ENCODE measurements at regions not wholly inside any gene's neighbourhood (a gene's known extent, or its start where the extent isn't known, plus 50 kb on each side); places are given as distances from the start of the nearest gene placed in this dataset.
"Not testable (repeated sequence)": the region's sequence is repeated elsewhere in the genome, so short reads cannot be mapped to it uniquely, and the experiment has no call there.

DNA sequence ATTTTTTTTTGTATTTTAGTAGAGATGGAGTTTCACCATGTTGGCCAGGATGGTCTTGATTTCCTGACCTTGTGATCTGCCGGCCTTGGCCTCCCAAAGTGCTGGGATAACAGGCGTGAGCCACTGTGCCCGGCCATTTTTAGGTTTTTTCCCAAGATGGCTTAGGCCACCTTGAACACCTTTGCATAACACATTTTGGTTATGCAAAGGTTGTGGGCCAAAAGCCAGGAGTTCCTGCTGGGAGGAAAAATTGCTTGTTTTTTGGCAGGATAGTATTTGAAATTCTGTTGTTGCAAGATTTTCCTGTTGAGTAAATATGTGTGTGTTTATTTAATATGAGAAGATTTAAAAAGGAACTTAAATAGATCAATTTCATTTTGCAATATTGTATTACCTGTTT, 65.3 kb upstream of the KCNJ18 start:
- TF ChIP-seq, protein P1, sequence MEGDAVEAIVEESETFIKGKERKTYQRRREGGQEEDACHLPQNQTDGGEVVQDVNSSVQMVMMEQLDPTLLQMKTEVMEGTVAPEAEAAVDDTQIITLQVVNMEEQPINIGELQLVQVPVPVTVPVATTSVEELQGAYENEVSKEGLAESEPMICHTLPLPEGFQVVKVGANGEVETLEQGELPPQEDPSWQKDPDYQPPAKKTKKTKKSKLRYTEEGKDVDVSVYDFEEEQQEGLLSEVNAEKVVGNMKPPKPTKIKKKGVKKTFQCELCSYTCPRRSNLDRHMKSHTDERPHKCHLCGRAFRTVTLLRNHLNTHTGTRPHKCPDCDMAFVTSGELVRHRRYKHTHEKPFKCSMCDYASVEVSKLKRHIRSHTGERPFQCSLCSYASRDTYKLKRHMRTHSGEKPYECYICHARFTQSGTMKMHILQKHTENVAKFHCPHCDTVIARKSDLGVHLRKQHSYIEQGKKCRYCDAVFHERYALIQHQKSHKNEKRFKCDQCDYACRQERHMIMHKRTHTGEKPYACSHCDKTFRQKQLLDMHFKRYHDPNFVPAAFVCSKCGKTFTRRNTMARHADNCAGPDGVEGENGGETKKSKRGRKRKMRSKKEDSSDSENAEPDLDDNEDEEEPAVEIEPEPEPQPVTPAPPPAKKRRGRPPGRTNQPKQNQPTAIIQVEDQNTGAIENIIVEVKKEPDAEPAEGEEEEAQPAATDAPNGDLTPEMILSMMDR (conservative IDR thresholded peaks at IDR 0.05 in 1 of 2, IDR thresholded peaks at IDR 0.05 in 1 of 2; ENCODE audit: extremely low read depth in 1 of 2, insufficient read depth in 1 of 2, low read depth in 1 of 2, low read length in 2 of 2): not testable (repeated sequence)
- TF ChIP-seq EZH2 (IDR thresholded peaks at IDR 0.05; ENCODE audit: borderline replicate concordance, low read length): not testable (repeated sequence)

Data from mammary epithelial cell (primary cell).